ENCODE measurements at regions not wholly inside any gene's neighbourhood (a gene's known extent, or its start where the extent isn't known, plus 50 kb on each side); places are given as distances from the start of the nearest gene placed in this dataset.
A peak's percentile ranks its signal among the peaks of the same experiment; 100 is the strongest.

GRCh38 chr15:47358876-47359275 lies 358.4 kb upstream of the SEMA6D start (continued):
- no peak for TF ChIP-seq AFF4 (CRISPR knock-in tag; IDR thresholded peaks at IDR 0.05; ENCODE audit: borderline replicate concordance)

DNA sequence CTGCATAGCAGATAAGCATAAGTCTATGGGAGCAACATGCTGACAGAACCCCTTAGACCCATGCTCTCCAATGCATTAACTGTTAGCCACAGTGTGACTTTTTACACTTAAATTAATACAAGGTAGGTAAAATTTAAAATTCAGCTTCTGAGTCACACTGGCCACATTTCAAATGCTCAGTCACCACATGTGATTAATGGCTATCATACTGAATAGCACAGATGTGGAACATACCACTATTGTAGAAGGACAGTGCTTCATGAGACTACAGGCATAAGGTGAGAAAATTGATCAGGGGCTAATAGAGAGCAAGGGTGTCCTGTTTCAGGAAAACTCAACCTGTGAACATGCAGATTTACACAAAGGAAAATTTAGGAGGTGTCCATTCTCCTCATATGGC lies 357.0 kb upstream of the SEMA6D start:
- ATAC-seq, result no peak
- Mint-ChIP-seq H3K4me1 (peaks cover 17% of the 10 kb centered on the region), H3K9me3 (no peaks in the 10 kb centered on the region), H3K36me3 (no peaks in the 10 kb centered on the region), H3K27ac (no peak overlapping the region), H3K27me3 (ENCODE audit: low read depth) (no peaks in the 10 kb centered on the region), H3K4me3 (no peak overlapping the region)
- no peak for DNase-seq (ENCODE audit: low spot score)
- ChIA-PET CTCF (no interaction called here), POLR2A (no interaction called here)
- TF ChIP-seq ZNF396 (CRISPR knock-in tag; IDR thresholded peaks at IDR 0.05; ENCODE audit: borderline replicate concordance) (no peak), CREM (CRISPR knock-in tag; IDR thresholded peaks at IDR 0.05) (no peak), TEAD1 (CRISPR knock-in tag; IDR thresholded peaks at IDR 0.05) (no peak), AFF4 (CRISPR knock-in tag; IDR thresholded peaks at IDR 0.05; ENCODE audit: borderline replicate concordance) (no peak), ZNF317 (CRISPR knock-in tag; IDR thresholded peaks at IDR 0.05; ENCODE audit: borderline replicate concordance, low read depth) (no peak), GRHL2 (CRISPR knock-in tag; IDR thresholded peaks at IDR 0.05; ENCODE audit: insufficient replicate concordance, severe bottlenecking) (no peak), ZNF423 (CRISPR knock-in tag; IDR thresholded peaks at IDR 0.05) (no peak), FOXJ3 (CRISPR knock-in tag; IDR thresholded peaks at IDR 0.05; ENCODE audit: borderline replicate concordance) (no peak)

- ChIA-PET CTCF (interaction anchor here (1.0 to 1.1 kb wide), 2 partner anchors 12 kb away, joined by 3 to 5 read pairs; no protein-coding TSS in a partner anchor), POLR2A (no interaction called here)
- DNase-seq (ENCODE audit: low spot score) (no peak), ATAC-seq (0 out of 2 replicates have a peak, but pooled peaks have one; percentile 34)
- Mint-ChIP-seq H3K27me3 (ENCODE audit: low read depth) (no peaks in the 10 kb centered on the region), H3K27ac (no peak overlapping the region), H3K4me3 (no peak overlapping the region), H3K36me3 (no peaks in the 10 kb centered on the region), H3K9me3 (no peaks in the 10 kb centered on the region), H3K4me1 (peaks cover 17% of the 10 kb centered on the region)
- TF ChIP-seq ZNF396 (CRISPR knock-in tag; IDR thresholded peaks at IDR 0.05; ENCODE audit: borderline replicate concordance) (no peak), ZSCAN18 (CRISPR knock-in tag; IDR thresholded peaks at IDR 0.05) (no peak), ZNF416 (CRISPR knock-in tag; IDR thresholded peaks at IDR 0.05) (no peak), CREB1 (CRISPR knock-in tag; IDR thresholded peaks at IDR 0.05) (no peak)
- TF ChIP-seq, protein P1, sequence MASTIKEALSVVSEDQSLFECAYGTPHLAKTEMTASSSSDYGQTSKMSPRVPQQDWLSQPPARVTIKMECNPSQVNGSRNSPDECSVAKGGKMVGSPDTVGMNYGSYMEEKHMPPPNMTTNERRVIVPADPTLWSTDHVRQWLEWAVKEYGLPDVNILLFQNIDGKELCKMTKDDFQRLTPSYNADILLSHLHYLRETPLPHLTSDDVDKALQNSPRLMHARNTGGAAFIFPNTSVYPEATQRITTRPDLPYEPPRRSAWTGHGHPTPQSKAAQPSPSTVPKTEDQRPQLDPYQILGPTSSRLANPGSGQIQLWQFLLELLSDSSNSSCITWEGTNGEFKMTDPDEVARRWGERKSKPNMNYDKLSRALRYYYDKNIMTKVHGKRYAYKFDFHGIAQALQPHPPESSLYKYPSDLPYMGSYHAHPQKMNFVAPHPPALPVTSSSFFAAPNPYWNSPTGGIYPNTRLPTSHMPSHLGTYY (CRISPR knock-in tag; IDR thresholded peaks at IDR 0.05), result no peak
Measured at GRCh38 chr15:47362118-47362905, 355.0 kb upstream of the SEMA6D start.

Measured in WTC11 (cell line).